ENCODE measurements at regions not wholly inside any gene's neighbourhood (a gene's known extent, or its start where the extent isn't known, plus 50 kb on each side); places are given as distances from the start of the nearest gene placed in this dataset.
A peak's percentile ranks its signal among the peaks of the same experiment; 100 is the strongest.

DNA sequence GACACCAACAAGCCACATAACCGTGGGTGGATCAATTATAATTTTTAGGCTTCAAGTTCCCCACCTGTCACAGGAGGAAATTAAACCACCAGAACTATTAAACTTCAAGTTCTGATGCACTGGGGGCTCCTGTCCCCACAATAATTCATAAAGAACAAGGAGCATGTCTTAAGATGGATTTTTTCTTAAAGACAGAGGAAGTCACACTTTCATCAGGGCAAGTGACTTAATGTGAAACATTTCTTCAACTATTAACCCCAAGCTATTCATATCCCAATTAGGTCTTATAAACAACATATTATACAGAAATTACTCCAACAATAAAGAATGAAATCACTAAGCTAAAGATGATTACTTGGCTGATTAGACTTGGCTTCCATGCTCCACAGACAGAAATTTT lies 292.5 kb downstream of the ETAA1 start:
- no peak for DNase-seq (ENCODE audit: low read depth)
- TF ChIP-seq, protein P1, sequence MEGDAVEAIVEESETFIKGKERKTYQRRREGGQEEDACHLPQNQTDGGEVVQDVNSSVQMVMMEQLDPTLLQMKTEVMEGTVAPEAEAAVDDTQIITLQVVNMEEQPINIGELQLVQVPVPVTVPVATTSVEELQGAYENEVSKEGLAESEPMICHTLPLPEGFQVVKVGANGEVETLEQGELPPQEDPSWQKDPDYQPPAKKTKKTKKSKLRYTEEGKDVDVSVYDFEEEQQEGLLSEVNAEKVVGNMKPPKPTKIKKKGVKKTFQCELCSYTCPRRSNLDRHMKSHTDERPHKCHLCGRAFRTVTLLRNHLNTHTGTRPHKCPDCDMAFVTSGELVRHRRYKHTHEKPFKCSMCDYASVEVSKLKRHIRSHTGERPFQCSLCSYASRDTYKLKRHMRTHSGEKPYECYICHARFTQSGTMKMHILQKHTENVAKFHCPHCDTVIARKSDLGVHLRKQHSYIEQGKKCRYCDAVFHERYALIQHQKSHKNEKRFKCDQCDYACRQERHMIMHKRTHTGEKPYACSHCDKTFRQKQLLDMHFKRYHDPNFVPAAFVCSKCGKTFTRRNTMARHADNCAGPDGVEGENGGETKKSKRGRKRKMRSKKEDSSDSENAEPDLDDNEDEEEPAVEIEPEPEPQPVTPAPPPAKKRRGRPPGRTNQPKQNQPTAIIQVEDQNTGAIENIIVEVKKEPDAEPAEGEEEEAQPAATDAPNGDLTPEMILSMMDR (IDR thresholded peaks at IDR 0.05; ENCODE audit: insufficient read depth, low read depth, low read length, missing control alignments) = no peak
- H3K4me3 ChIP-seq (ENCODE audit: low read length) = no peak overlapping the region

DNA sequence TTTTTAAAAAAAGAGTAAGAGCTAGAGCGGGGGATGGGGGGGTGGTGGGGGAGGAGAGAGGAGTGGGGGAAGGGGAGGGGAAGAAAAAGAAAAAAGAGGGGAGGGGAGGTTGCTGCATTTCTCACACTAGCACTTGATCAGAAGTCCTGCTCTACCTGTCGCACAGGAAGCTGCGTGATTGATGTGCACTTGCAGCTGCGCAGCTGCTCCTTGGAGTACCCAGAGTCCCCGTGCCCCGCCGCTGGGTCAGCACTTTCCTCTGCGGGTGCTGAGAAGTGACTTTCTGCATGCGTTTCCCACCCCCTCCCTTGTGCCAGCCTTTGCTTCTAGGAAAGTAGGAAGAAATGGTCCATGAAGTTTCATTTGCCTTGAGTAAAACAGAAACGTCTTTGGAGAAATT lies 297.3 kb downstream of the ETAA1 start:
- no peak overlapping the region for H3K4me3 ChIP-seq (ENCODE audit: low read length)
- peak; percentile 16 for DNase-seq (ENCODE audit: low read depth)
- TF ChIP-seq, protein P1 (IDR thresholded peaks at IDR 0.05; ENCODE audit: insufficient read depth, low read depth, low read length, missing control alignments) = no peak

DNA sequence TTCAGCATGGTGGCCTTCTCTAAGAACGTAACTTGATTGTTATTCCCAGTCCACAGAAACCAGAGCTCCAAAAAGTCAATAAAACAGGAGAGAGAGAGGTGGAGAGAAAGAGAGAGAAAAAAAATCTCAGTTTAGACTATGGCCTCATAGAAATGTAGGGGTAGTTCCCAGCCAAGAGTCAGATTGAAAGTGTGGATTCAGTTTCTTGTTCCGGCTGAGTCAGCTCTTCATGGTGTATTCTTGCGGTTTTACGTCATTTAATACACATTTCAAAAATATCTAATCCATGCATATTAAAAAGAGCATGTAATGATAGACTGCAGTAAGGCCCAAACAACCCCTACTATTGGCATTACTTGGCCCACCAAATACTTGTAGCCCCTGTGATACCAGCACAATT lies 303.9 kb downstream of the ETAA1 start:
- H3K4me3 ChIP-seq (ENCODE audit: low read length) = no peak overlapping the region
- TF ChIP-seq, protein P1 (IDR thresholded peaks at IDR 0.05; ENCODE audit: insufficient read depth, low read depth, low read length, missing control alignments) = no peak
- peak; percentile 29 for DNase-seq (ENCODE audit: low read depth)

DNA sequence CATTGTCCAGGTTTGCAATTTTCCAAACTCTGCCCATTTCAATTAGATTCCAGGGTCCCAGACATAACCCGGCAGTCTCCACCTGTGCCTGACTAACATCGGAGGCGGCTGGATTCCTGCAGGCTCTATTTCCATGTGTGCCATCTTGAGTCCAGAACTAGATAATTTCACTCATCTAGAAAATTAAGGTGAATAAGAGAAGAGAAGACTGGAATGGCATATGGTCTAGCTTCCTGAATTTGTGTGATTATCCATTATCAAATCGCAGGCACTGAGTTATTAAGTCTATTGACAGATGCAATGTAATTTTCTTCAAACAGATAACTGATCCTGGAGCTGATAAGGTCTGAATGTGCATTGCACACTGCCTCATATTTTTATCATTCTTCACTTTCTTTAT lies 305.2 kb downstream of the ETAA1 start:
- TF ChIP-seq, protein P1 (IDR thresholded peaks at IDR 0.05; ENCODE audit: insufficient read depth, low read depth, low read length, missing control alignments) = no peak
- DNase-seq (ENCODE audit: low read depth) = no peak
- H3K4me3 ChIP-seq (ENCODE audit: low read length) = no peak overlapping the region

DNA sequence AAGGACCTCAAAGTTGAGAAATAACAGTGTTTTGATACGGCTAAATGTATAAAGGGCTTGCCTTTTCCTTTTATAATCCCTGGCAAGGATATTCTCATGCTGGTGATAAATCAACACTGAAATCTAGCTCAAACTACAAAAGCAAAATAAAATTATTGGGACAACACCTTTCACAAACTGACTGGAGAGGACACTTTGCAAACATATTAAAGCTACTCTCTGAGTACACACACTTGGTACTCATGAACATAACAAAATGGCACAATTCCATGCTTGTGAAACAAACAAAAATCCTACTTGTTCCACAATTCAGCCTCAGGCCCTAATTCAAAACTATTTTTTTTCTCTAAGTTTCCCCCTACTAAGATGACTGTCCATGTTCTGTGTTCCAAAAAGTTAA lies 305.8 kb downstream of the ETAA1 start:
- no peak for DNase-seq (ENCODE audit: low read depth)
- TF ChIP-seq, protein P1 (IDR thresholded peaks at IDR 0.05; ENCODE audit: insufficient read depth, low read depth, low read length, missing control alignments) = no peak
- no peak overlapping the region for H3K4me3 ChIP-seq (ENCODE audit: low read length)

DNA sequence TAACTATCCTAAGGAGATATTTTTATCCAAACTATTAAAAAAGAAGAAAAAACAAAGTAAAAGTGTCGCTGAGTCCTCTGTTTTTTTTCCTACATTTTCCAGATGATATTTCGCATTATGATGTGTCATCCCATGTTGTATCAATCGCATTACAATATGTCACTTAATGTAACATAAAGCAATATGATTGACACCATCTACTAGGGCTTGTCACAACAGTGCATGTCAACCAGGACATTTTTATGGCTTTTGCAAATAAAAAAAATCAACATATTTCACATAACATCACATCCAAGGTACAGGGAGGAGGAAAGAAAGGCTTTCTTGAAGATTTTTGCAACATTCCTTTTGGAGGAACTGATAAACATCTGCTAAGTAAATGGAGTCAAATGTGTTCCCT lies 308.9 kb downstream of the ETAA1 start:
- DNase-seq (ENCODE audit: low read depth) = no peak
- no peak overlapping the region for H3K4me3 ChIP-seq (ENCODE audit: low read length)
- TF ChIP-seq, protein P1 (IDR thresholded peaks at IDR 0.05; ENCODE audit: insufficient read depth, low read depth, low read length, missing control alignments) = no peak

DNA sequence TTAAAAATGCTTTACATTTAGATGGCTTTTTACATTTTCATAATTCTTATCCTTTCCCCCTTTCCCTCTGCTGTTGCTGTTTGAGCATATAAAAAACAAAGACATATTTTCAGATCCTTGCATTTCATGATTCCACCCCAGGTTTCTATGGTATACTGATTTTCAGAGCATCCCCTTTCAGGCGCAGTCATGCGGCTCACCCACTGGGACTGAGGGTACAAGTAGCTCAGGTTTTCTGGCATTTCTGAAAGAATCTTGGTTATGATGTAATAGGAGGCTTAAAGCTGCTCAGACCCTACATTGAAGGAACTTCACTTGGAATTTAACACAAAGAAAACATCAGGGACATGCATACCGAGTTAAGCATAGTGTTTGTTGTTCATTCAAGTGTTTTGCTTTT lies 310.8 kb downstream of the ETAA1 start:
- H3K4me3 ChIP-seq (ENCODE audit: low read length) = no peak overlapping the region
- no peak for DNase-seq (ENCODE audit: low read depth)
- TF ChIP-seq, protein P1 (IDR thresholded peaks at IDR 0.05; ENCODE audit: insufficient read depth, low read depth, low read length, missing control alignments) = no peak
